Stimulated activated CD8-positive, alpha-beta memory T cell treated with anti-CD3 and anti-CD28 coated beads, Interleukin-4, amount 100 ng/mL, for 24 hours (primary cell): ENCODE measurements at regions not wholly inside any gene's neighbourhood (a gene's known extent, or its start where the extent isn't known, plus 50 kb on each side); places are given as distances from the start of the nearest gene placed in this dataset.

Experiments used
- DNase-seq: peaks from one replicate; pipeline ENCODE4 v3.0.0-alpha.2; 2020; ENCODE audit warnings: low read depth

GRCh38 chr6:47117314-47117713 is 75.2 kb upstream of the ADGRF1 start:
- DNase-seq, result no peak

- DNase-seq, result no peak
Measured at GRCh38 chr6:47116606-47117005, 74.5 kb upstream of the ADGRF1 start.

- no peak for DNase-seq
Measured at GRCh38 chr6:47116086-47116485, 74.0 kb upstream of the ADGRF1 start.

GRCh38 chr6:47114460-47114859 is 72.3 kb upstream of the ADGRF1 start:
- no peak for DNase-seq

- DNase-seq, result no peak
Measured at GRCh38 chr6:47112317-47112716, 70.2 kb upstream of the ADGRF1 start.

DNA sequence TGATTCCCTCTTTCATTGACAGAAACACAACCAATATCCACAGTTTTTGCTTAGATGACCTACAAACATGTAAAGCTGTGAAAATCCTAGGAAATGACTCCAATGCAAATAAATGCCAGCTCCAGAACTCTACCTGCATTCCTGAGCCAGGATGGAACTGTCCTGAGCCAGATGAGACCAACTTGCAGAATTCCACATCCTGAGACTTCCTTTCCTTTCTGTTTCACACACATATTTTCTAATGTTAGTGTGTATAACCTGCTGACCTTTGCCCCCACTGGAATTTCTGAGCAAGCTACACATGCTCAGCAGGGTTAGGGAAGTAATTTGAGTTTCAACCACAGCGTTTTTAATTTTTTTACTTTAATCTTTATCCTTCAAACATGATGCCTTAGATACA is 69.6 kb upstream of the ADGRF1 start:
- no peak for DNase-seq

DNA sequence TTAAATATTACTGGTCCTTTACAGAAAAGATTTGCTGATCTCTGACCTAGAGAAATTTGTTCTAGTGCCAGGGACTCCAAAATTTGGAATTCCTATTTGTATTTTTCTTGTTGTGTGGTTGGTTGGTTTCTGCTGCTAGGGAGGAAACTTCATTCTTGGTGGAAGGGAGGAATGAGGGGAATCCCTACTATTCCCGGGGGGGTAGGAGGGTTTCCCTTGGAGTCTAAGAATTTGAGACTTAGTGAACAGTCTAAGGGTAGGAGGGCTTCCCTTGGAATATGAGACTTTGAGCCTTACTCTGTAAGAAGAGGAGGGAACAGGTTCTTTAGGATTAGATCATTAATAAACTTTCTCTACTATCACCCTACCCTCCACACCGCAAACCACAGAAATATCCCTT is 67.1 kb upstream of the ADGRF1 start:
- DNase-seq, result no peak

DNA sequence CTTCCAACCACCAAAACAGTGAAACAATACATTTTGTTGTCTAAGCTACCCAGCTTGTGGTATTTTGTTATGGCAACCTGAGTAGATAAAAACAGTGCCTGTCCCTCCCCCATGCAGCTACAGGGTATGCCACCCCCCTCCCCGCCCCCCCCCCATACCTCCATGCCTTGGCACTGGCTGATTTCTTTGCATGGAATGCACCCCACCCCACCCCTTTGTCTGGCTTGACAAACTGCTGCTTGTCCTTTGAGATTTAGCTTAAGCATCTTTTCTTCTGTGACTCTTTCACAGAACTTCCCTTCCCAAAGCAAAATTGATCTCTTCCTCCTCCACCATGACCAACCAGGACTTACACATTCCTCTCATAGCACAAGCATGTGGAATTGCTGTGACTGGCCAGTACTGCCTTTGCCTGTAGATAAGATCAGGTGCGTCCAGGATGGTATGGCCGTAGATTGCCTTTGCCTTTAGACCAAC is 64.6 kb upstream of the ADGRF1 start:
- DNase-seq, result no peak

DNA sequence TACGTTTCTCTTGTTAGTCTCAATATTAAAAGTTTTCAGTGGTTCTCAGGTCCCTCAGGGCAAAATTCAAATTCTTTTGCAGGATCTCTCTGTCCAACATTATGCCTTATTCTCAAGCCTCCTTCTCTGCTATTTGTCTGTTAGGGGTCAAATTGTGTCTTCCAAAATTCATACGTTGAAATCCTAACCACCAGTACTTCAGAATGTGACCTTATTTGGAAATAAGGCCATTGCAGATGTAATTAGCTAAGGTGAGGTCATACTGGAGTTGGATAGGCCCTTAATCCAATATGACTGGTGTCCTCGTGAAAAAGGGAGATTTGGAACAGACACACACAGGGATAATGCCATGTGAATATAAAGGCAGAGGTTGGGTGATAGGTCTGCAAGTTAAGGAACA is 64.1 kb upstream of the ADGRF1 start:
- DNase-seq, result no peak

- DNase-seq, result no peak
Measured at GRCh38 chr6:47105469-47106178, 63.5 kb upstream of the ADGRF1 start.

DNA sequence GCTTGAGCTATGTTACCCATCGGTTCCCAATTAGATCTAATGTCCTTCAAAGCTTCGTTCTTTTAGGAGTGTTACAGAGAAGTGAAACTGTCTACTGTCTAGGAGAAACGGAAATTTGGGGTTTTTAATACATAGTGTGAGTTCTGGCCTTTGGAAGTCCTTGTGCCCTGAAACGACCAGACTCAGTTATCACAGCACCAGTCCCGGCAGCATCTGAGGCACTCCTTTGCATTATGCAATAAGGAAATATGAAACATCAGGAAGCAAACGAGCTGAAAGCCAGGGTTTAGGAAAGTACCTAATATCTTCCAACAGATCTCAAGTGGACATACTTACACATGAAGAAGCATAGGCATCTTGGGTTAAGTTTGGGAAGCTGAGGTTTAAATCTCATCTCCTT is 61.8 kb upstream of the ADGRF1 start:
- no peak for DNase-seq

- no peak for DNase-seq
Measured at GRCh38 chr6:47102331-47102730, 60.2 kb upstream of the ADGRF1 start.

DNA sequence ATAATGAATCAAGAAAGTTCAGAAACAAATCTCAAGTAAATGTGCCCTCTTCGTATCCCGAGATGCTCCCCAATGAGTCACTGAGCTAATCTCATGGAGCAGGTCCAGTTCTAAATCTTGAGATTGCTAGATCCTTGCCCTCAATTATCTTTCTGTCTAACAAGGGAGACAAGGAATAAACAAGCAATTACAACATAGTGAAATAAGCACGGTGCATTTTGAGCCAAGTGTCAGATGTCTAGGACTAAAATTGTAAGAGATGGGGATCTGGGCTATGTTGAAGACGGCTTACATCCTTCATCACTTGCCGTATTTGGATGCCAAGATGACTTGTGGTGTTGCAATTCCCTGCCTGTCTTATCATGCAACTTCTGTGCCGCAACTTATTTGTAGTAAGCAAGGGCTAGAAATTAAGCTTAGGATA is 56.5 kb upstream of the ADGRF1 start:
- DNase-seq, result no peak

DNA sequence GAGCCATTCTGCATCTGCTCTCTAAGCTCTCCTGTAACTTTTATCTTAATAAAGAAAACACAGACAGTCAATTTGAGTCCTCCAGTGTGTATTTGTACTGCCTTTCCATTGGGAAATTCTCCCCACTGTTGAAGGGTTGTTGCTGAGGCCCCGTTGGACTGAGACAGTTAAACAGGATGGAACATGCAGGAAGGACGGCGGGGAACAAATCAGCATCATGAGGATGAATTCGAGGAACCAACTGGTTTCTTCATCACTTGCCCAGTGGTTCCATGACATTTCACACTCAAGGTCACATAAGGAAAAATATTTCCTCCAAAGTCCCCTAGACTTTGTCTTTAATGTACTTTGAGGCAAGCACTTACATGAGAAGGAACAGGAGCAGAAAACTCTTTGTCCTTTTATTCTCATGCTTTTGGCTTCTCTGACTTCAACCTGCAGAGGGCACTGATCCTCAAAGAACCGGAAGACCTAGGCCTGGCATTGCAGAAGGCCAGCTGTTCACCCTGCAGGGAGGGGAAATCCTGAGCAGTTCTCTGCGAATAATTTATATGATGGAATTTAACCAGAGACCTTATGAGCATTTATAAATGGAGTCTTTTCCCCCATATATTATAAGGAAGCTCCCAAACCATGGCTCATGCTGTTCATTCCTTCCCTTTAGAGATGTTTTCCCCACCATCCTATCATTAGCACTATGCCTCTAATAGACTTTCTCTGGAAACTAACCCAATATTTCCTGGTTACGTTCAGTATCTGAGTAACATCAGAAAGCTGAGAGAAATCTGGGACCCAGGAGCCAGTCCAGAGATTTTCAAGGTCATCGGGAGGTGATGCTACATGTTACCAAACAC is 55.2 kb upstream of the ADGRF1 start:
- peak; percentile 3 for DNase-seq

- no peak for DNase-seq
Measured at GRCh38 chr6:47096211-47096895, 54.2 kb upstream of the ADGRF1 start.

DNA sequence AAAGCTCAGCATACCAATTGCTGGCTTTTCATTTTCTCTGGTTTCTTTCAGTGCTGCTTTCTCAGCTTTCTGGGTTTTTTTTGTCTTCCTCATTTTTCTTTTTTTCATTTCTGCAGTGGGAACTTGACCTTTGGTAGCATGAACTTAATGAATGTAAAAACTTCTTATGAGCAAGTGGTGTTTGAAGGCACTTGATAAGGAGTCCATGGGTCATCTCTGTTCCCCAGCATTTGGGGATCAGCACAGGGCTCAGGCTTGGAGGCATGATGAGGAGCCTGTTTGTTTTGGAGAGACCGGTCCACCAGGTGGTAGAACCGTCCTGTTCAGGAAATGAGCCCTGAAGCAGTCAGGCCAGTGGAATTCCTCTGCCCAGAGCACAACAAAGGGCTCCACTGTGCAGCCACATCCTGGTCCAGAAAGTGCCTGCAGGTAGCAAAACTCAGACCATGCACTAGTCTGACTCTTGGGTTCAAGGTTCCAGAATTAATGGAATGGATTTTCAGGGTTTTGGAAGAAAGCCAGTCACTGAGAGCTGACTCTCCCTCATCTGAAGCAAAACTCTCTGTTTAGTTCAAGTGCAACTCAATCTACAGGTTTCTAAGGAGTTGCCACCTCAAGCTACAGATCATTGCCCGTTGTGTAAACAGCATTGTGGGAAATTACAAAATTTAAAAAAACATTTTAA is 52.3 kb upstream of the ADGRF1 start:
- DNase-seq, result no peak

GRCh38 chr6:47093169-47093568 is 51.0 kb upstream of the ADGRF1 start:
- DNase-seq, result no peak

- DNase-seq, result no peak
Measured at GRCh38 chr6:47091886-47092668, 49.9 kb upstream of the ADGRF1 start.
